ENCODE measurements at regions not wholly inside any gene's neighbourhood (a gene's known extent, or its start where the extent isn't known, plus 50 kb on each side); places are given as distances from the start of the nearest gene placed in this dataset.
A peak's percentile ranks its signal among the peaks of the same experiment; 100 is the strongest.

DNA sequence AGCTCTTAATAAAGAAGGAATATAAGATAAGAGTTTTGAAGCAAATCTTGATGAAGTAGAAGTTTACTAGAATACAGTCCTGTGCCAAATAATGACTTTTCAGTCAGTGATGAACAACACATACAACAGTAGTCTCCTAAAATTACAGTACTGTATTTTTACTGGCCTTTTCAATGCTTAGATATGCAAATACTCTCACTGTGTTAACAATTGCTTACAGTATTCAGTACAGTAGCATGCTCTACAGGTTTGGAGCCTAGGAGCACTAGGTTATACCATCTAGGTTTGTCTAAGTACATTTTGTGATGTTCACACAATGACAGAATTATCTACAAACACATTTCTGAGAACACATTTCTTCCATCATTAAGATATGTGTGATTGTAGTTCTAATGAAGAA lies 316.7 kb upstream of the KLHL1 start:
- Histone ChIP-seq H3K4me3 (ENCODE audit: control insufficient read depth in 1 of 7, extremely low read depth in 1 of 7, insufficient read depth in 4 of 7, low read depth in 2 of 7, low read length in 6 of 7) (no peak overlapping the region), H3K9me3 (ENCODE audit: control extremely low read depth in 1 of 5, control insufficient read depth in 4 of 5, insufficient read depth in 2 of 5, low read depth in 1 of 5, low read length in 4 of 5) (no peaks in the 10 kb centered on the region), H3K27me3 (replicated peaks in 2 of 5; ENCODE audit: control insufficient read depth in 4 of 5, insufficient read depth in 5 of 5, low read length in 4 of 5) (no peaks in the 10 kb centered on the region), H3K4me1 (ENCODE audit: control extremely low read depth in 1 of 4, control insufficient read depth in 4 of 4, insufficient read depth in 4 of 4, low read length in 3 of 4) (peaks cover 0 to 14% (median 2%) of the 10 kb centered on the region in 4 experiments), H3K36me3 (ENCODE audit: control insufficient read depth in 4 of 4, insufficient read depth in 4 of 4, low read length in 3 of 4) (no peaks in the 10 kb centered on the region), H3K27ac (ENCODE audit: insufficient read depth in 1 of 2, low read depth in 1 of 2, low read length in 2 of 2, poor library complexity in 1 of 2, severe bottlenecking in 2 of 2) (peak overlapping the region in 1 of 2 experiments; percentile 38)
- peak in 2 of 3 donors; percentile 0 to 29 for DNase-seq
- ChIA-PET CTCF (no interaction called here), POLR2A (no interaction called here)

- ChIA-PET POLR2A (no interaction called here), CTCF (no interaction called here)
- 98% methylated on average over 5 of the region's 7 CpGs for WGBS (ENCODE audit: insufficient coverage)
- H3K9me3 ChIP-seq (ENCODE audit: control extremely low read depth in 1 of 5, control insufficient read depth in 4 of 5, insufficient read depth in 2 of 5, low read depth in 1 of 5, low read length in 4 of 5): no peaks in the 10 kb centered on the region
- DNase-seq: no peak
- no peaks in the 10 kb centered on the region for H3K36me3 ChIP-seq (ENCODE audit: control insufficient read depth in 4 of 4, insufficient read depth in 4 of 4, low read length in 3 of 4)
- no peaks in the 10 kb centered on the region for H3K27me3 ChIP-seq (replicated peaks in 2 of 5; ENCODE audit: control insufficient read depth in 4 of 5, insufficient read depth in 5 of 5, low read length in 4 of 5)
- peak overlapping the region in 1 of 2 experiments; percentile 38 for H3K27ac ChIP-seq (ENCODE audit: insufficient read depth in 1 of 2, low read depth in 1 of 2, low read length in 2 of 2, poor library complexity in 1 of 2, severe bottlenecking in 2 of 2)
- H3K4me1 ChIP-seq (ENCODE audit: control extremely low read depth in 1 of 4, control insufficient read depth in 4 of 4, insufficient read depth in 4 of 4, low read length in 3 of 4): peaks cover 0 to 14% (median 2%) of the 10 kb centered on the region in 4 experiments
- no peak overlapping the region for H3K4me3 ChIP-seq (ENCODE audit: control insufficient read depth in 1 of 7, extremely low read depth in 1 of 7, insufficient read depth in 4 of 7, low read depth in 2 of 7, low read length in 6 of 7)
Observed at GRCh38 chr13:70424428-70424827, 316.2 kb upstream of the KLHL1 start.

GRCh38 chr13:70415136-70415535 lies 306.9 kb upstream of the KLHL1 start:
- Histone ChIP-seq H3K36me3 (ENCODE audit: control insufficient read depth in 4 of 4, insufficient read depth in 4 of 4, low read length in 3 of 4) (no peaks in the 10 kb centered on the region), H3K4me3 (ENCODE audit: control insufficient read depth in 1 of 7, extremely low read depth in 1 of 7, insufficient read depth in 4 of 7, low read depth in 2 of 7, low read length in 6 of 7) (no peak overlapping the region), H3K9me3 (ENCODE audit: control extremely low read depth in 1 of 5, control insufficient read depth in 4 of 5, insufficient read depth in 2 of 5, low read depth in 1 of 5, low read length in 4 of 5) (no peaks in the 10 kb centered on the region), H3K27me3 (replicated peaks in 2 of 5; ENCODE audit: control insufficient read depth in 4 of 5, insufficient read depth in 5 of 5, low read length in 4 of 5) (peaks cover 0 to 2% (median 0%) of the 10 kb centered on the region in 5 experiments), H3K27ac (ENCODE audit: insufficient read depth in 1 of 2, low read depth in 1 of 2, low read length in 2 of 2, poor library complexity in 1 of 2, severe bottlenecking in 2 of 2) (no peak overlapping the region), H3K4me1 (ENCODE audit: control extremely low read depth in 1 of 4, control insufficient read depth in 4 of 4, insufficient read depth in 4 of 4, low read length in 3 of 4) (peaks cover 0 to 3% (median 0%) of the 10 kb centered on the region in 4 experiments)
- DNase-seq: no peak
- POLR2A ChIA-PET: no interaction called here
- CTCF ChIA-PET: no interaction called here

DNA sequence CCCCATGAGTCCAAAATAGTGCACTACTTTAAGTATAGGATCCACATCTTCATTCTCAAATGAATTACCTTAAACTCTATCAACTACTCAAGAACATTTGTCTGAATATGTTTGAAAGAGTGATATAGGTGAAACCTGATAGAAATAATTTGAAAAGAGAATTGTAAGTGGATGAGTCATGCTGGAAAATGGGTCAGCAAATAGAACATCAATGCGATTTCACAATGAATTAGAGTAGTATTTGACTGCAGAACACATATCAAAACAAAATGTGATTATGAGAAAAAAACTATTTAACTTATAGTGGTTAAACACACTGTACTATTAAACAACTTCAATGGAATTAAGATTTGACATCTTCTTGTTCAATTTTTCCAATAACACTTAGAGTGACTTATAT lies 300.6 kb upstream of the KLHL1 start:
- whole genome bisulfite sequencing (ENCODE audit: insufficient coverage): no CpG with 5 or more reads among the region's 1 CpG
- Histone ChIP-seq H3K4me1 (ENCODE audit: control extremely low read depth in 1 of 4, control insufficient read depth in 4 of 4, insufficient read depth in 4 of 4, low read length in 3 of 4) (peaks cover 0 to 3% (median 0%) of the 10 kb centered on the region in 4 experiments), H3K27ac (ENCODE audit: insufficient read depth in 1 of 2, low read depth in 1 of 2, low read length in 2 of 2, poor library complexity in 1 of 2, severe bottlenecking in 2 of 2) (no peak overlapping the region), H3K4me3 (ENCODE audit: control insufficient read depth in 1 of 7, extremely low read depth in 1 of 7, insufficient read depth in 4 of 7, low read depth in 2 of 7, low read length in 6 of 7) (no peak overlapping the region), H3K36me3 (ENCODE audit: control insufficient read depth in 4 of 4, insufficient read depth in 4 of 4, low read length in 3 of 4) (no peaks in the 10 kb centered on the region), H3K9me3 (ENCODE audit: control extremely low read depth in 1 of 5, control insufficient read depth in 4 of 5, insufficient read depth in 2 of 5, low read depth in 1 of 5, low read length in 4 of 5) (no peaks in the 10 kb centered on the region), H3K27me3 (replicated peaks in 2 of 5; ENCODE audit: control insufficient read depth in 4 of 5, insufficient read depth in 5 of 5, low read length in 4 of 5) (no peaks in the 10 kb centered on the region)
- POLR2A ChIA-PET: no interaction called here
- DNase-seq: no peak
- CTCF ChIA-PET: no interaction called here

DNA sequence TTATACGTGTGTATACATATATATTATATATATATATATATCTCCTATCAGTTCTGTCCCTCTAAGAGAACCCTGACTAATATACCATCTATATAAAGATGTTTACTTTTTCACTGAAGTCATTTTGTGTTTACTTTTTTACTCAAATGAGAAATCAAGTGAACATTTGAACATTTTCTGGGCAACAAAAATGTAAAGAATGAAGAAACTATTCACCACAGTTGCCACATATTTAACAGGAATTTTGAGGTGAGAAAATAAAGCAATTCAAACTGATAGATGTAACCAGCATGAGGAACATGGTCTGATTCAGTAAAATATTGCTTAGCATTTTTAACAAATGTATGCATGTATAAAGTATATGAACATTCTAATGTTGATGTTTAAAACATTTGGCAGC lies 299.2 kb upstream of the KLHL1 start:
- ChIA-PET CTCF (no interaction called here), POLR2A (no interaction called here)
- DNase-seq: no peak
- H3K36me3 ChIP-seq (ENCODE audit: control insufficient read depth in 4 of 4, insufficient read depth in 4 of 4, low read length in 3 of 4): no peaks in the 10 kb centered on the region
- H3K4me3 ChIP-seq (ENCODE audit: control insufficient read depth in 1 of 7, extremely low read depth in 1 of 7, insufficient read depth in 4 of 7, low read depth in 2 of 7, low read length in 6 of 7): no peak overlapping the region
- no peaks in the 10 kb centered on the region for H3K27me3 ChIP-seq (replicated peaks in 2 of 5; ENCODE audit: control insufficient read depth in 4 of 5, insufficient read depth in 5 of 5, low read length in 4 of 5)
- H3K9me3 ChIP-seq (ENCODE audit: control extremely low read depth in 1 of 5, control insufficient read depth in 4 of 5, insufficient read depth in 2 of 5, low read depth in 1 of 5, low read length in 4 of 5): no peaks in the 10 kb centered on the region
- no peaks in the 10 kb centered on the region for H3K4me1 ChIP-seq (ENCODE audit: control extremely low read depth in 1 of 4, control insufficient read depth in 4 of 4, insufficient read depth in 4 of 4, low read length in 3 of 4)
- no peak overlapping the region for H3K27ac ChIP-seq (ENCODE audit: insufficient read depth in 1 of 2, low read depth in 1 of 2, low read length in 2 of 2, poor library complexity in 1 of 2, severe bottlenecking in 2 of 2)
- no CpG with 5 or more reads among the region's 1 CpG for WGBS (ENCODE audit: insufficient coverage)

DNA sequence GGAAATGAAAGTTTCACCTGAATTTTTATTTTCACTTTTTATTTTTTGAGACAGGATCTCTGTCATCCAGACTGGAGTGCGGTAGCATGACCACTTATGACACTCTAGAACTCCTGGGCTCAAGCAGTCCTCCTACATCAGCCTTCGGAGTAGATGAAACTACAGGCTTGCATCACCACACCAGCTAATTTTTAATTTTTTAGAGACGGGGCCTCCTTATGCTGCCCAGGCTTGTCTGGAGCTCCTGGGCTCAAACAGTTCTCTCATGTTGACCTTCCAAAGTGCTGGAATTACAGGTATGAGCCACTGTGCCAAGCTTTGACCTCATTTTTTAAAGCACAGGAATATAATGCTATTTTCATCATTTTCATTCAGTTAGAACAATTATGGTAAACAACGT lies 297.0 kb upstream of the KLHL1 start:
- Histone ChIP-seq H3K36me3 (ENCODE audit: control insufficient read depth in 4 of 4, insufficient read depth in 4 of 4, low read length in 3 of 4) (no peaks in the 10 kb centered on the region), H3K27me3 (replicated peaks in 2 of 5; ENCODE audit: control insufficient read depth in 4 of 5, insufficient read depth in 5 of 5, low read length in 4 of 5) (no peaks in the 10 kb centered on the region), H3K4me1 (ENCODE audit: control extremely low read depth in 1 of 4, control insufficient read depth in 4 of 4, insufficient read depth in 4 of 4, low read length in 3 of 4) (no peaks in the 10 kb centered on the region), H3K4me3 (ENCODE audit: control insufficient read depth in 1 of 7, extremely low read depth in 1 of 7, insufficient read depth in 4 of 7, low read depth in 2 of 7, low read length in 6 of 7) (no peak overlapping the region), H3K27ac (ENCODE audit: insufficient read depth in 1 of 2, low read depth in 1 of 2, low read length in 2 of 2, poor library complexity in 1 of 2, severe bottlenecking in 2 of 2) (no peak overlapping the region), H3K9me3 (ENCODE audit: control extremely low read depth in 1 of 5, control insufficient read depth in 4 of 5, insufficient read depth in 2 of 5, low read depth in 1 of 5, low read length in 4 of 5) (no peaks in the 10 kb centered on the region)
- WGBS (ENCODE audit: insufficient coverage): 100% methylated on average over 2 of the region's 4 CpGs
- ChIA-PET POLR2A (interaction anchor here (0.6 kb wide), 1 partner anchor 1167 kb away, joined by 3 read pairs; no protein-coding TSS in a partner anchor), CTCF (no interaction called here)
- DNase-seq: no peak

DNA sequence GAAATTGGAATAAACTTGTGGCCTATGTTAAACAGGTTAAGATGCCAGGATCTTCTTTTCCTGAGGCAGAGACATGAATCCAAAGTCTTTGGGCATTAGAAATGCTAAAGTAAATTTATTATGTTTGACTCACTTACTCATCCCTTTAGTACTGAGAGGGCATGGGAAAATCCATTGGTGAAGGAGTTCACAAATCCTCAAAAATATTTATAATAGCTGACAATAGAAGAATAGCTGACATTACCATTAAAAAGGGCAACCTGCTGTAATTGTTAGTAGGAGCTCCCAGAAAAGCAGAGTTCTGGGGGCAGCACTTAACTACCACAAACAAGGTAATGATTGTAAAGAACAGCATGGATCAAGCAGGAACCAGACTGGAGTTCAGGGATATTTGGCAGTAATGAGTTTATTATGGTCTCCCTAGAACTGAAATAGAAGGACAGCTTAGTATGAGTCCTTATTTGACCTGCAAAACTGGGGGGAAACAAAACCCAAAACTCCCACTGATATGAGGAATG lies 285.8 kb upstream of the KLHL1 start:
- Histone ChIP-seq H3K4me1 (ENCODE audit: control extremely low read depth in 1 of 4, control insufficient read depth in 4 of 4, insufficient read depth in 4 of 4, low read length in 3 of 4) (no peaks in the 10 kb centered on the region), H3K9me3 (ENCODE audit: control extremely low read depth in 1 of 5, control insufficient read depth in 4 of 5, insufficient read depth in 2 of 5, low read depth in 1 of 5, low read length in 4 of 5) (no peaks in the 10 kb centered on the region), H3K4me3 (ENCODE audit: control insufficient read depth in 1 of 7, extremely low read depth in 1 of 7, insufficient read depth in 4 of 7, low read depth in 2 of 7, low read length in 6 of 7) (no peak overlapping the region), H3K36me3 (ENCODE audit: control insufficient read depth in 4 of 4, insufficient read depth in 4 of 4, low read length in 3 of 4) (no peaks in the 10 kb centered on the region), H3K27ac (ENCODE audit: insufficient read depth in 1 of 2, low read depth in 1 of 2, low read length in 2 of 2, poor library complexity in 1 of 2, severe bottlenecking in 2 of 2) (no peak overlapping the region), H3K27me3 (replicated peaks in 2 of 5; ENCODE audit: control insufficient read depth in 4 of 5, insufficient read depth in 5 of 5, low read length in 4 of 5) (no peaks in the 10 kb centered on the region)
- no peak for DNase-seq
- ChIA-PET POLR2A (no interaction called here), CTCF (no interaction called here)
